Kidney epithelial cell (primary cell): ENCODE measurements at regions not wholly inside any gene's neighbourhood (a gene's known extent, or its start where the extent isn't known, plus 50 kb on each side); places are given as distances from the start of the nearest gene placed in this dataset.

Source experiments
- DNase-seq: peaks from one replicate; pipeline ENCODE4 v3.0.0-alpha.2; 2010; ENCODE audit warnings: low read depth
- H3K27me3 ChIP-seq: 2 replicates; pipeline ENCODE4 v1.6.0; 2011; ENCODE audit warnings: low read length; ENCODE audit not compliant: control insufficient read depth, insufficient read depth
- H3K36me3 ChIP-seq: 2 replicates; pipeline ENCODE4 v1.5.1; 2011; ENCODE audit warnings: low read length; ENCODE audit not compliant: control insufficient read depth, insufficient read depth
- H3K4me3 ChIP-seq: 2 replicates; pipeline ENCODE4 v1.5.1; 2011; ENCODE audit warnings: low read depth, mild to moderate bottlenecking, control low read depth, low read length
- CTCF ChIP-seq: IDR thresholded peaks from 2 replicates; pipeline ENCODE4 v1.5.1; 2011; ENCODE audit warnings: mild to moderate bottlenecking, moderate library complexity, low read length, control low read depth, inconsistent platforms; ENCODE audit not compliant: insufficient read depth, poor library complexity, severe bottlenecking

DNA sequence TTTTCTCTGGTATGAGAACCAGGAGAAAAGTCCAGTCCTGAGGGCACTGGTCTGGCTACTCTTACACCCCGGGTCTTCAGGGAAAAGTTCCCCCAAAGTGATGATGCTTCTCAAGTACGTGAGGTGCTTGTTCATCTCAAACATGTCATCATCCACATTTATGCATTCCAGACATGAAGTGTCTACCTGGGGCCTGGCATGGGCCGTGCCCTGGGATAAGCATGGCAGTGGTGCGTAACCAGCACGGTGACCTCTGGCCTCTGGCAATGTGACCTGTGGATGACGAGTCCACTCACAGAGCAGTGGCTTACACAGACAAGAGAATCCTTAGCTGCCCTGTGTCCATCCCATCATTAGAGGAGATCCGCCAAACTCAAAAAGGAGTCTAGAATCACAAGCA, 74.8 kb upstream of the LGALSL start:
- Histone ChIP-seq H3K27me3 (no peaks in the 10 kb centered on the region), H3K36me3 (no peaks in the 10 kb centered on the region), H3K4me3 (no peak overlapping the region)
- no peak for DNase-seq
- no peak for TF ChIP-seq CTCF

DNA sequence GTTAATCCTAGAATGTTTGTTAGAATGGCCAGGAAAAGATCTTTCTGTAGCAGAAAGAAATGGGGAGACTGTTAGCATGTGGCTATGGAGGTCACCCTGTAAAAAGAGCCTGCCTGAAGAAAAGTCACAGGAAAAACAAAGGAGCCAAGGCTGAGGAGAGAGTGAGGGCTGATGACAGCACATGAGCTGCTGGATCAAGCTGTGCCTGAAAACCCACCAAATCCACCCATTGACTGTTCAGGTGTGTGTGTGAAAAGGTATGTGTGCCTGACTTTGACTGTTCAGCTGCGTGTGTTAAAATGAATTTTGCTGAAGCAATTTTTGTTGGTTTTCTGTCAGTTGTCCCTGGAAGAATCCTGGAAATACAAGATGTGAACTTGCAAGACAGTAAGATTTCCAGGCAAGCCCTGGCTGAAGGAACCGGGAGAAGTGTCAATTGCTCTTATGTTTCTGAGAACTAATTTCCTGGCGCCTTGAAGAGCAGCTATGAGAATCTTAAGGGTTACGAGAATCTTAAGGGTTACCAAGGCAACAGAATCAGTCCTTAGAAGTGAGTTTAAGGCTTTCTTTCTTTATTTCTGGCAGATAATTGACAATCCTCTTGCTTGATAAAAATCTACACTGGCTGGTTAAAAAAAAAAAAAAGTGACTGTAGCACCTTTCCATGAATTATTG, 73.0 kb upstream of the LGALSL start:
- no peak for DNase-seq
- no peaks in the 10 kb centered on the region for H3K27me3 ChIP-seq
- no peak for TF ChIP-seq CTCF
- H3K36me3 ChIP-seq = no peaks in the 10 kb centered on the region
- H3K4me3 ChIP-seq = no peak overlapping the region

- no peak for DNase-seq
- no peak for TF ChIP-seq CTCF
These were observed 70.9 kb upstream of the LGALSL start for GRCh38 chr2:64383016-64383591.

DNA sequence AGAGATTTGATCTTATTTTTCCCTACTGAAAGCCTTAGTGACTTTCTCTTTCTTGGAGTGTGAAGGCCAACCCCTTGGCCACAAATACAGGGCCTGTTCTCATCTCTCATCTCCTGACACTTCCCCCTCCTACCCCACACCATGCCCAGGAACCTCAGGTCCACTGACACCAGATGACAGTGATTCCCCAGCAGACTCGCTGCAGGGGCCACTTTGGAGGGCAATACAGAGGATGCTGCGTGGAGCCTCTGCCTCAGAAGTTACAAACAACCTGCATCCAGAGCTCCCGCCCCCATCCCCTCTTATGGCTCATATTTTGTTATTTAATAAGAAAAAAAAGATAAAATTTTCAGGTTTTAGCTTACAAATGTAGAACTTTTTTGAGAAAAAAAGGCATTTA, 70.1 kb upstream of the LGALSL start:
- H3K36me3 ChIP-seq = no peaks in the 10 kb centered on the region
- no peak for TF ChIP-seq CTCF
- H3K4me3 ChIP-seq = no peak overlapping the region
- DNase-seq = no peak
- no peaks in the 10 kb centered on the region for H3K27me3 ChIP-seq

More at GRCh38 chr2:64383016-64383591, 70.9 kb upstream of the LGALSL start:
- H3K4me3 ChIP-seq = no peak overlapping the region
- no peaks in the 10 kb centered on the region for H3K27me3 ChIP-seq
- no peaks in the 10 kb centered on the region for H3K36me3 ChIP-seq

GRCh38 chr2:64386676-64387075, 67.3 kb upstream of the LGALSL start:
- Histone ChIP-seq H3K27me3 (no peaks in the 10 kb centered on the region), H3K36me3 (no peaks in the 10 kb centered on the region), H3K4me3 (no peak overlapping the region)
- no peak for DNase-seq
- TF ChIP-seq CTCF = no peak

DNA sequence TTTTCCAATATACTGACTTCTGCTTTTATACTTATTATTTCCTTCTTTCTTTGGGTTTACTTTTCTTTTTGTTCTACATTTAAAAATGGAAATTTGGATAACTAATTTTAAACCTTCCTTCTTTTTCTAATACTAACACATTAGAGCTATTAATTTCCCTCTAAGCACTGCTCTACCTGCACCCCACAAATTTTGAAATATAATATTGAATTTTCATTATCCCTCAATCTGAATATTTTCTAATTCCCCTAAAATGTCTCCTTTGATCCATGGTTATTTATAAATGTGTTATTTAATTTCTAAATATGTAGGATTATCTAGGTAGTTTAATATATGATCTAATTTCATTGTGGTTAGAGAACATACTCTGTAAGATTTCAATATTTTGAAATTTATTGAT, 63.4 kb upstream of the LGALSL start:
- TF ChIP-seq CTCF = no peak
- Histone ChIP-seq H3K27me3 (no peaks in the 10 kb centered on the region), H3K36me3 (no peaks in the 10 kb centered on the region), H3K4me3 (no peak overlapping the region)
- no peak for DNase-seq
